Liver (tissue), 8 donors: ENCODE measurements at regions not wholly inside any gene's neighbourhood (a gene's known extent, or its start where the extent isn't known, plus 50 kb on each side); places are given as distances from the start of the nearest gene placed in this dataset.

Source experiments
- DNase-seq: peaks from one replicate; pipeline ENCODE4 v3.0.0-alpha.2; 2017; ENCODE audit warnings: low spot score
- H3K27ac ChIP-seq, 2 donors: one replicate each; pipeline ENCODE4 v1.7.0; 2013; ENCODE audit warnings: inconsistent platforms in 2 of 2, low read length in 2 of 2, control low read depth in 1 of 2, low read depth in 1 of 2, mild to moderate bottlenecking in 1 of 2
- H3K27me3 ChIP-seq, 4 donors: one replicate each; pipeline versions ENCODE4 v1.6.1 to v1.7.0; 2013; ENCODE audit warnings: low read length in 3 of 4, inconsistent platforms in 1 of 4, mild to moderate bottlenecking in 1 of 4, moderate library complexity in 1 of 4; ENCODE audit not compliant: control insufficient read depth in 4 of 4, insufficient read depth in 4 of 4
- H3K36me3 ChIP-seq, 4 donors: one replicate each; pipeline versions ENCODE4 v1.6.1 to v1.7.0; 2013; ENCODE audit warnings: low read length in 3 of 4, mild to moderate bottlenecking in 3 of 4, low read depth in 1 of 4, moderate library complexity in 1 of 4; ENCODE audit not compliant: control insufficient read depth in 4 of 4, insufficient read depth in 3 of 4
- H3K4me1 ChIP-seq, 4 donors: one replicate each; pipeline versions ENCODE4 v1.6.1 to v1.7.0; 2013; ENCODE audit warnings: low read length in 3 of 4, mild to moderate bottlenecking in 3 of 4, moderate library complexity in 1 of 4; ENCODE audit not compliant: control insufficient read depth in 4 of 4, insufficient read depth in 4 of 4
- H3K4me3 ChIP-seq, 3 donors: one replicate each; pipeline versions ENCODE4 v1.6.1 to v1.7.0; 2013; ENCODE audit warnings: low read length in 3 of 3, control low read depth in 1 of 3, low read depth in 1 of 3, mild to moderate bottlenecking in 1 of 3
- H3K9ac ChIP-seq, 2 donors: one replicate each; pipeline ENCODE4 v1.7.0; 2013; ENCODE audit warnings: low read length in 2 of 2, mild to moderate bottlenecking in 2 of 2, moderate library complexity in 2 of 2, control low read depth in 1 of 2, low read depth in 1 of 2
- H3K9me3 ChIP-seq, 4 donors: one replicate each; pipeline versions ENCODE4 v1.6.1 to v1.7.0; 2013; ENCODE audit warnings: low read length in 3 of 4; ENCODE audit not compliant: control insufficient read depth in 4 of 4
- EGR1 ChIP-seq, 2 donors: IDR thresholded peaks; 2 replicates each; pipeline ENCODE4 v1.6.1; 2016 to 2018; ENCODE audit warnings: antibody characterized with exemption in 2 of 2, low read depth in 2 of 2
- FOXA1 ChIP-seq: IDR thresholded peaks from 2 replicates; pipeline ENCODE4 v1.6.1; 2016; ENCODE audit warnings: antibody characterized with exemption
- FOXA2 ChIP-seq: IDR thresholded peaks from 2 replicates; pipeline ENCODE4 v1.6.1; 2016; ENCODE audit warnings: antibody characterized with exemption
- GABPA ChIP-seq, 2 donors: IDR thresholded peaks in 1 of 2; conservative IDR thresholded peaks in 1 of 2; 2 replicates each; pipeline ENCODE4 v1.6.1; 2016; ENCODE audit warnings: antibody characterized with exemption in 2 of 2, mild to moderate bottlenecking in 1 of 2, moderate library complexity in 1 of 2
- HNF4A ChIP-seq, 2 donors: conservative IDR thresholded peaks; 2 replicates each; pipeline ENCODE4 v1.6.1; 2016; ENCODE audit warnings: antibody characterized with exemption in 2 of 2, mild to moderate bottlenecking in 2 of 2
- HNF4G ChIP-seq: IDR thresholded peaks from 2 replicates; pipeline ENCODE4 v1.6.1; 2016; ENCODE audit warnings: antibody characterized with exemption
- JUND ChIP-seq, 2 donors: IDR thresholded peaks; 2 replicates each; pipeline ENCODE4 v1.6.1; 2016; ENCODE audit warnings: antibody characterized with exemption in 2 of 2
- NR2F2 ChIP-seq: IDR thresholded peaks from 2 replicates; pipeline ENCODE4 v1.6.1; 2016; ENCODE audit warnings: antibody characterized with exemption
- RAD21 ChIP-seq, 2 donors: IDR thresholded peaks; 2 replicates each; pipeline ENCODE4 v1.6.1; 2016; ENCODE audit warnings: antibody characterized with exemption in 2 of 2, mild to moderate bottlenecking in 2 of 2
- RXRA ChIP-seq, 2 donors: IDR thresholded peaks; 2 replicates each; pipeline ENCODE4 v1.6.1; 2017 to 2018; ENCODE audit warnings: antibody characterized with exemption in 2 of 2, mild to moderate bottlenecking in 1 of 2
- TAF1 ChIP-seq: conservative IDR thresholded peaks from 2 replicates; pipeline ENCODE4 v1.6.1; 2016; ENCODE audit warnings: antibody characterized with exemption, mild to moderate bottlenecking
- YY1 ChIP-seq: IDR thresholded peaks from 2 replicates; pipeline ENCODE4 v1.6.1; 2016; ENCODE audit warnings: antibody characterized with exemption, mild to moderate bottlenecking
- WGBS: extraction: QIAGEN DNeasy Blood & Tissue Kit; methylation state at CpG from one replicate; pipeline ENCODE4 v1.1.7; 2013; 5-methylcytosine and 5-hydroxymethylcytosine counted together
- TF ChIP-seq, protein P1 (sequence below): fragments of 150-350 bp; IDR thresholded peaks from 2 replicates; pipeline ENCODE4 v1.5.1; 2017; ENCODE audit warnings: improper control_type of control experiment, low read depth, low read length; ENCODE audit not compliant: missing input control
- TF ChIP-seq, protein P2 (sequence below): IDR thresholded peaks from 2 replicates; pipeline ENCODE4 v1.6.1; 2016; ENCODE audit warnings: antibody characterized with exemption
- TF ChIP-seq, protein P3 (sequence below): IDR thresholded peaks from 2 replicates; pipeline ENCODE4 v1.6.1; 2016; ENCODE audit warnings: antibody characterized with exemption, mild to moderate bottlenecking
- TF ChIP-seq, protein P4 (sequence below): IDR thresholded peaks from 2 replicates; pipeline ENCODE4 v1.6.1; 2016; ENCODE audit warnings: antibody characterized with exemption
- donor health status: healthy.
- donor health status: healthy.
- donor health status: healthy.
- donor health status: healthy.
- donor health status: healthy.

DNA sequence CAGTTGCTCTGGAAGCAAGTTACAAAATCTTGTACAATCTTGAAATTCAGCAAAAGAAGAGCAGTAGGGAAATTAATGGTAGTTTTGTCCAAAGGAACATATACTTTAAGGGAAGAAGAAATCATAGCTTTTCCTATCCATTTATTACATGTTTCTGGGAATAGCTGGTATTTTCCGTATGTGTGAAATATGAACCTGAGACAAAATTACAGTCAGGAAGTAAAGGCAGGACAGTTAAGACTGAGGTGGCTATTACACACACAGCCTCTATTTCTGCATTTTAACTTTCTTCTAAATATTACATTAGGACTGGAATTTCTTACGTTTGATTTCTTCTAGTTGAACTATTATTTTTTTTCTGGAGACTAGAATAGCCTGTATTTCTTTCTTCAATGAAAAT lies 1197.3 kb downstream of the SORCS3 start:
- Histone ChIP-seq H3K27ac (no peak overlapping the region), H3K4me1 (peaks cover 0 to 9% (median 1%) of the 10 kb centered on the region in 4 donors), H3K36me3 (no peaks in the 10 kb centered on the region), H3K9me3 (no peaks in the 10 kb centered on the region), H3K4me3 (peak overlapping the region in 1 of 3 donors; percentile 20), H3K27me3 (peaks cover 0 to 5% (median 0%) of the 10 kb centered on the region in 4 donors), H3K9ac (no peak overlapping the region)
- DNase-seq: no peak
- TF ChIP-seq NR2F2 (no peak), EGR1 (IDR thresholded peaks at IDR 0.05; ENCODE audit: low read depth in 2 of 2) (no peak), RXRA (IDR thresholded peaks at IDR 0.05) (no peak), FOXA1 (no peak), JUND (IDR thresholded peaks at IDR 0.05) (no peak), YY1 (no peak), TAF1 (no peak), HNF4G (no peak), GABPA (IDR thresholded peaks at IDR 0.05 in 1 of 2, conservative IDR thresholded peaks at IDR 0.05 in 1 of 2) (no peak), HNF4A (conservative IDR thresholded peaks at IDR 0.05) (no peak), RAD21 (IDR thresholded peaks at IDR 0.05) (no peak), FOXA2 (no peak)
- TF ChIP-seq, protein P1, sequence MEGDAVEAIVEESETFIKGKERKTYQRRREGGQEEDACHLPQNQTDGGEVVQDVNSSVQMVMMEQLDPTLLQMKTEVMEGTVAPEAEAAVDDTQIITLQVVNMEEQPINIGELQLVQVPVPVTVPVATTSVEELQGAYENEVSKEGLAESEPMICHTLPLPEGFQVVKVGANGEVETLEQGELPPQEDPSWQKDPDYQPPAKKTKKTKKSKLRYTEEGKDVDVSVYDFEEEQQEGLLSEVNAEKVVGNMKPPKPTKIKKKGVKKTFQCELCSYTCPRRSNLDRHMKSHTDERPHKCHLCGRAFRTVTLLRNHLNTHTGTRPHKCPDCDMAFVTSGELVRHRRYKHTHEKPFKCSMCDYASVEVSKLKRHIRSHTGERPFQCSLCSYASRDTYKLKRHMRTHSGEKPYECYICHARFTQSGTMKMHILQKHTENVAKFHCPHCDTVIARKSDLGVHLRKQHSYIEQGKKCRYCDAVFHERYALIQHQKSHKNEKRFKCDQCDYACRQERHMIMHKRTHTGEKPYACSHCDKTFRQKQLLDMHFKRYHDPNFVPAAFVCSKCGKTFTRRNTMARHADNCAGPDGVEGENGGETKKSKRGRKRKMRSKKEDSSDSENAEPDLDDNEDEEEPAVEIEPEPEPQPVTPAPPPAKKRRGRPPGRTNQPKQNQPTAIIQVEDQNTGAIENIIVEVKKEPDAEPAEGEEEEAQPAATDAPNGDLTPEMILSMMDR: no peak
- TF ChIP-seq, protein P2, sequence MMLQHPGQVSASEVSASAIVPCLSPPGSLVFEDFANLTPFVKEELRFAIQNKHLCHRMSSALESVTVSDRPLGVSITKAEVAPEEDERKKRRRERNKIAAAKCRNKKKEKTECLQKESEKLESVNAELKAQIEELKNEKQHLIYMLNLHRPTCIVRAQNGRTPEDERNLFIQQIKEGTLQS: no peak
- TF ChIP-seq, protein P3, sequence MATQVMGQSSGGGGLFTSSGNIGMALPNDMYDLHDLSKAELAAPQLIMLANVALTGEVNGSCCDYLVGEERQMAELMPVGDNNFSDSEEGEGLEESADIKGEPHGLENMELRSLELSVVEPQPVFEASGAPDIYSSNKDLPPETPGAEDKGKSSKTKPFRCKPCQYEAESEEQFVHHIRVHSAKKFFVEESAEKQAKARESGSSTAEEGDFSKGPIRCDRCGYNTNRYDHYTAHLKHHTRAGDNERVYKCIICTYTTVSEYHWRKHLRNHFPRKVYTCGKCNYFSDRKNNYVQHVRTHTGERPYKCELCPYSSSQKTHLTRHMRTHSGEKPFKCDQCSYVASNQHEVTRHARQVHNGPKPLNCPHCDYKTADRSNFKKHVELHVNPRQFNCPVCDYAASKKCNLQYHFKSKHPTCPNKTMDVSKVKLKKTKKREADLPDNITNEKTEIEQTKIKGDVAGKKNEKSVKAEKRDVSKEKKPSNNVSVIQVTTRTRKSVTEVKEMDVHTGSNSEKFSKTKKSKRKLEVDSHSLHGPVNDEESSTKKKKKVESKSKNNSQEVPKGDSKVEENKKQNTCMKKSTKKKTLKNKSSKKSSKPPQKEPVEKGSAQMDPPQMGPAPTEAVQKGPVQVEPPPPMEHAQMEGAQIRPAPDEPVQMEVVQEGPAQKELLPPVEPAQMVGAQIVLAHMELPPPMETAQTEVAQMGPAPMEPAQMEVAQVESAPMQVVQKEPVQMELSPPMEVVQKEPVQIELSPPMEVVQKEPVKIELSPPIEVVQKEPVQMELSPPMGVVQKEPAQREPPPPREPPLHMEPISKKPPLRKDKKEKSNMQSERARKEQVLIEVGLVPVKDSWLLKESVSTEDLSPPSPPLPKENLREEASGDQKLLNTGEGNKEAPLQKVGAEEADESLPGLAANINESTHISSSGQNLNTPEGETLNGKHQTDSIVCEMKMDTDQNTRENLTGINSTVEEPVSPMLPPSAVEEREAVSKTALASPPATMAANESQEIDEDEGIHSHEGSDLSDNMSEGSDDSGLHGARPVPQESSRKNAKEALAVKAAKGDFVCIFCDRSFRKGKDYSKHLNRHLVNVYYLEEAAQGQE: no peak
- TF ChIP-seq, protein P4, sequence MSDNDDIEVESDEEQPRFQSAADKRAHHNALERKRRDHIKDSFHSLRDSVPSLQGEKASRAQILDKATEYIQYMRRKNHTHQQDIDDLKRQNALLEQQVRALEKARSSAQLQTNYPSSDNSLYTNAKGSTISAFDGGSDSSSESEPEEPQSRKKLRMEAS: no peak
- 59% methylated on average over 2 of the region's 2 CpGs for WGBS

DNA sequence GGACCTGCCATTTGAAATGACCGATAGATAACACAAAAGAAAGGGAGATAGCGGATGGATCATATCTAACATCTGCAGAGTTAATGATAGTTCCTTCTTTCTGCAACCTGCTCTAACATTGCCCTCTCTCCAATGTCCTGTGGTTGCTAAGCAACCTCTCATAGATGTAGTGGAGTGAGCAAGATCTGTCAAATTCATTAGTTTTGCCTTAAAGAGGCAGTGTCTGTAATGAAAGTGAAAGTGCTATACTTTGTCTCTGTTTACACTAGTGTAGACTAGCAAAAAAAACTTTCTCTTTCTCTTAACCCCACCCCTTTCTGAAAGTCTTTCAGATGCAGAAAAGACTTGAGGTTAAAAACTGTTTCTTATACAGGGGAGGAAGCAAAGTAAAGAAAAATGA lies 1196.9 kb downstream of the SORCS3 start:
- no peak overlapping the region for H3K9ac ChIP-seq
- no peak overlapping the region for H3K27ac ChIP-seq
- peak overlapping the region; percentile 20 to 50 (median 34) for H3K4me3 ChIP-seq
- 64% methylated on average over 2 of the region's 2 CpGs for WGBS
- no peaks in the 10 kb centered on the region for H3K9me3 ChIP-seq
- DNase-seq: no peak
- H3K4me1 ChIP-seq: peaks cover 0 to 9% (median 1%) of the 10 kb centered on the region in 4 donors
- peaks cover 0 to 5% (median 0%) of the 10 kb centered on the region in 4 donors for H3K27me3 ChIP-seq
- H3K36me3 ChIP-seq: no peaks in the 10 kb centered on the region
- TF ChIP-seq YY1: peak; percentile 24
- TF ChIP-seq GABPA (IDR thresholded peaks at IDR 0.05 in 1 of 2, conservative IDR thresholded peaks at IDR 0.05 in 1 of 2): no peak
